Mucosa of descending colon (tissue), 3 donors: ENCODE measurements at regions not wholly inside any gene's neighbourhood (a gene's known extent, or its start where the extent isn't known, plus 50 kb on each side); places are given as distances from the start of the nearest gene placed in this dataset.

Source experiments
- ATAC-seq: fragments of 200-7000 bp; cut with Tn5 transposase; one replicate; pipeline ENCODE4 v1.9.1; 2020; ENCODE audit warnings: mild to moderate bottlenecking, moderate library complexity
- DNase-seq, 3 donors: peaks; one replicate each; pipeline ENCODE4 v3.0.0-alpha.2; 2020
- H3K36me3 ChIP-seq: fragments of 200-600 bp; one replicate; pipeline ENCODE4 v1.8.0; 2021; ENCODE audit warnings: low read depth, mild to moderate bottlenecking
- H3K4me1 ChIP-seq: fragments of 200-600 bp; one replicate; pipeline ENCODE4 v1.8.0; 2021; ENCODE audit warnings: low read depth, mild to moderate bottlenecking
- H3K4me3 ChIP-seq: fragments of 200-600 bp; one replicate; pipeline ENCODE4 v1.8.0; 2021; ENCODE audit warnings: mild to moderate bottlenecking
- H3K9me3 ChIP-seq: fragments of 200-600 bp; one replicate; pipeline ENCODE4 v1.8.0; 2021; ENCODE audit warnings: mild to moderate bottlenecking
- intact Hi-C, 2 donors: fragments of 100-400 bp; cut with DNase I in 1 of 2; cut with micrococcal nuclease in 1 of 2; formaldehyde crosslinking; loops; one replicate each; pipeline versions ENCODE4 v1.11.0 to v1.11.1; 2022; cut with DNase I, micrococcal nuclease
- TF ChIP-seq, protein P1 (sequence below): fragments of 200-600 bp; IDR thresholded peaks from one replicate; pipeline ENCODE4 v1.8.0; 2022; ENCODE audit warnings: antibody characterized with exemption, mild to moderate bottlenecking
- donor health status: DM: no; HTN: no; CAD: no; lungs with moderate emphysema.
- donor health status: DM: no; HTN: no; CAD: no.
- donor health status: DM: no; HTN: yes; CAD: no.

DNA sequence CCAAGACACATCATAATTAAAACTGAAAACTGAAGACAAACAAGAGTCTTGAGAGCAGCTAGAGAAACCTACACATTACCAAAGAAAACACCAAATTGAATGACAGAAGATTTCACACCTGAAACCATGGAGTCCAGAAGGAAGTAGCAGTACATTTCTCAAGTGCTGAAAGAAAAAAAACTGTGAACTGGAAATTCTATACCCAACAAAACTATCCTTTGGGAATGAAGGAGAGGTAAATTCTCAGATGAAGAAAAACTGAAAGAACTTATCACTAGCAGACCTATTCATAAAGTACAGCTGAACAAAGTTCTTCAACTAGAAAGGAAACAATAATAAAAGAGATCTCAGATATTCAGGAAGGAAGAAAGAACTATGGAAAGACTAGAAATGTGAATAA lies 198.7 kb upstream of the ZNF507 start:
- ATAC-seq (no peak), DNase-seq (no peak)
- H3K4me3 ChIP-seq, result no peak overlapping the region

DNA sequence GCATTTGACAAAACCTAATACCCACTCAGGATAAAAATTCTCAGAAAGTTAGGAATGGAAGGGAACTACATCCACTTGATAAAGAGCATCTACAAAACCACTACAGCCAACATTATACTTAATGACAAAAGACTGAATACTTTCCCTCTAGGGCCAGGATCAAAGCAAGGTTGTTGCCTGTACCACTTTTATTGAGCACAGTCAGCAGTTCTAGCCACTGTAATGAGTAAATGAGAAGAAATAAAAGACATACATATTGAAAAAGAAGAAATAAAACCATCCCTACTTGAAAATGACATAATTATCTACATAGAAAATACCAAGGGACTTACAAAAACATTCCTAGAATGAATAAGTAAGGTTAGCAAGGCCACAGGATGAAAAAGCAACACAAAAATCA lies 194.8 kb upstream of the ZNF507 start:
- Histone ChIP-seq H3K9me3 (peaks cover 12% of the 10 kb centered on the region), H3K36me3 (no peaks in the 10 kb centered on the region), H3K4me1 (no peaks in the 10 kb centered on the region), H3K4me3 (no peak overlapping the region)
- DNase-seq (no peak), ATAC-seq (no peak)
- TF ChIP-seq, protein P1, sequence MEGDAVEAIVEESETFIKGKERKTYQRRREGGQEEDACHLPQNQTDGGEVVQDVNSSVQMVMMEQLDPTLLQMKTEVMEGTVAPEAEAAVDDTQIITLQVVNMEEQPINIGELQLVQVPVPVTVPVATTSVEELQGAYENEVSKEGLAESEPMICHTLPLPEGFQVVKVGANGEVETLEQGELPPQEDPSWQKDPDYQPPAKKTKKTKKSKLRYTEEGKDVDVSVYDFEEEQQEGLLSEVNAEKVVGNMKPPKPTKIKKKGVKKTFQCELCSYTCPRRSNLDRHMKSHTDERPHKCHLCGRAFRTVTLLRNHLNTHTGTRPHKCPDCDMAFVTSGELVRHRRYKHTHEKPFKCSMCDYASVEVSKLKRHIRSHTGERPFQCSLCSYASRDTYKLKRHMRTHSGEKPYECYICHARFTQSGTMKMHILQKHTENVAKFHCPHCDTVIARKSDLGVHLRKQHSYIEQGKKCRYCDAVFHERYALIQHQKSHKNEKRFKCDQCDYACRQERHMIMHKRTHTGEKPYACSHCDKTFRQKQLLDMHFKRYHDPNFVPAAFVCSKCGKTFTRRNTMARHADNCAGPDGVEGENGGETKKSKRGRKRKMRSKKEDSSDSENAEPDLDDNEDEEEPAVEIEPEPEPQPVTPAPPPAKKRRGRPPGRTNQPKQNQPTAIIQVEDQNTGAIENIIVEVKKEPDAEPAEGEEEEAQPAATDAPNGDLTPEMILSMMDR, result no peak
- intact Hi-C loops, result no loop called here

More for the DNA sequence above, 198.7 kb upstream of the ZNF507 start:
- intact Hi-C loops, result no loop called here
- H3K4me1 ChIP-seq, result no peaks in the 10 kb centered on the region
- peaks cover 13% of the 10 kb centered on the region for H3K9me3 ChIP-seq
- TF ChIP-seq, protein P1, result no peak
- no peaks in the 10 kb centered on the region for H3K36me3 ChIP-seq

DNA sequence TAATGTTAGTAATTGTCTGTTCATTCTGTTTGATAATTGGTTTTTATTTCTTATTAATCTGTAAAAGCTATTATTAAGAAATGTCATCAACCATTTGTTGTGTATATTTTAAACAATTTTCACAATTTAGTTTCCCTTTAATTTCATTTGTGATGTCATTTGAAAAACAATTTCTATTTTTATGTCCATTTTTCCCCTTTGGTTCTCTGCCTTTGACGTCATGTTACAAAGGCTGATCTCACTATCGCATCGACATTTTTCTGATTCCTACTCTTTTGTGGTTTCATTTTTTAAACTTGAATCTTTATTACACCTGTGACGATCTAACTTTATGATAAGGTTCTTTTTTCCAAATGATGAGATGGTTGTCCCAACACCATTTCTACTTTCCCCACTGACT lies 191.0 kb upstream of the ZNF507 start:
- H3K36me3 ChIP-seq, result no peaks in the 10 kb centered on the region
- ATAC-seq, result no peak

DNA sequence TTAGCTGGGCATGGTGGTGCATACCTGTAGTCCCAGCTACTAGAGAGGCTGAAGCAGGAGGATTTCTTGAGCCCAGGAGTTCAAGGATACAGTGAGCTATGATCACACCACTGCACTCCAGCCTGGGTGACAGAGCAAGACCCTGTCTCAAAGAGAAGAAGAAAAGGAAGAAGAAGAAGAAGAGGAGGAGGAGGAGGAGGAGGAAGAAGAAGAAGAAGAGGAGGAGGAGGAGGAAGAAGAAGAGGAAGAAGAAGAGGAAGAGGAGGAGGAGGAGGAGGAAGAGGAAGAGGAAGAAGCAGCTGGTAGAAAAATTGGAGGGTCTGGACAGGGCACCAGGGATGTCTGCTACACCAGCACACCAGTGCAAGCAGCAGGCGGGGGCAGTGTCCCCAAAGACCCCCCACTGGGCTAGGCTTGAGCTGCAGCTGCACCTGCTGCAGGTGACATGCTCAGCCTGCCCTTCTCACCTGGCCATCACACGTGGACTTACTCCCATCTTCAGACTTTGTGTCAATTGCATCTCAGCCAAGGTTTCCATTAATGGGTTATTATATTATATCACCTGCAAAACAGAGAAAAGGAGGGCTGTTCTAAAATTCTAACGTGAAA lies 180.9 kb upstream of the ZNF507 start:
- intact Hi-C loops, result no loop called here
- no peak for ATAC-seq

More for the DNA sequence above, 191.0 kb upstream of the ZNF507 start:
- Histone ChIP-seq H3K4me1 (no peaks in the 10 kb centered on the region), H3K9me3 (no peaks in the 10 kb centered on the region), H3K4me3 (no peak overlapping the region)
- DNase-seq, result no peak
- intact Hi-C loops, result no loop called here
- TF ChIP-seq, protein P1, result no peak

DNA sequence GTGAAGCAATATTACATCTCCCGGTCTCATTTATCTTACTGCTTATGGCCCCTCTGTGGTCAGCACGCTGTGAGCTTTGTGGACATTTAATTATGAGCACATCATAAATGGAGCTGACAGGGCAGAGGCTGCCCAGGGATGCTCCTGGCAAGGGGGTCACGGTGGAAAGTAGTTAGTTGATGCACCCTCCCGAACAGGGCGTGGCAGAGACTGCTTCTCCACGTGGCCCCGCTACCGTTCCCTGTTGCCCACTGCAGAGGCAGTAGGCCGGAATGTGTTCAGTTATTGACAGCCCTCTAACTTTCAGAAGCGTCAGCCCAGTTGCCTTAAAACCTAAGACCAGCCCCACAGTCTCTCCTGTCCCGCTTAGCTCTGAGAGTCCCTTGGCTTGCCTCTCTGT lies 180.3 kb upstream of the ZNF507 start:
- Histone ChIP-seq H3K4me3 (no peak overlapping the region), H3K4me1 (no peaks in the 10 kb centered on the region), H3K36me3 (no peaks in the 10 kb centered on the region), H3K9me3 (no peaks in the 10 kb centered on the region)
- intact Hi-C loops, result no loop called here
- TF ChIP-seq, protein P1, result no peak
- DNase-seq (no peak), ATAC-seq (no peak)

More for the DNA sequence above, 180.9 kb upstream of the ZNF507 start:
- no peak for DNase-seq
- Histone ChIP-seq H3K4me3 (no peak overlapping the region), H3K9me3 (no peaks in the 10 kb centered on the region), H3K4me1 (no peaks in the 10 kb centered on the region), H3K36me3 (no peaks in the 10 kb centered on the region)
- TF ChIP-seq, protein P1, result no peak

DNA sequence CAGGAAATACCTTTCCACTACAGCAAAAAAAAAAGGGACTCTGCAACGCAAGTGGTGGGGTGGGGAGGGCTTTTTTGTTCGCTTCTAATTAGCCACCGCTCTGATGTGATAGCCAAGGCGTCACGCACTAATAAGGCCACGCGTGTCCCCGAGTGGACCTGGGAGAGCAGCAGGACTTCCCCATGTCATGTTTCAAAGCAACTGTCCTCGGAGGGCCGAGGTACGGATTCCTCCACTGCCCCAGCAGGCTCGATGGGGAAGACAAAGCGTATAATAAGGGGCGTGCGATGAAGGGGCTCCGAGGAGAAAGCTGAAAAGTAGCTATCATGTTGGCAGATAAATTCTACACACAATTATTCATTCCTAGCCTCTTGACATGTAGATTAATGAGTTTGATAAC lies 179.7 kb upstream of the ZNF507 start:
- intact Hi-C loops, result no loop called here
- Histone ChIP-seq H3K4me3 (no peak overlapping the region), H3K36me3 (no peaks in the 10 kb centered on the region), H3K4me1 (no peaks in the 10 kb centered on the region), H3K9me3 (no peaks in the 10 kb centered on the region)
- no peak for ATAC-seq
- TF ChIP-seq, protein P1, result no peak
- DNase-seq, result no peak
